ENCODE measurements at regions not wholly inside any gene's neighbourhood (a gene's known extent, or its start where the extent isn't known, plus 50 kb on each side); places are given as distances from the start of the nearest gene placed in this dataset.

- no peak for TF ChIP-seq CTCF (IDR thresholded peaks at IDR 0.05 in 8 of 11, conservative IDR thresholded peaks at IDR 0.05 in 3 of 11)
- TF ChIP-seq POLR2A (IDR thresholded peaks at IDR 0.05) = no peak
Observed at GRCh38 chr15:87563869-87564268, 692.7 kb downstream of the NTRK3 start.
